Loucy (cell line): ENCODE measurements at regions not wholly inside any gene's neighbourhood (a gene's known extent, or its start where the extent isn't known, plus 50 kb on each side); places are given as distances from the start of the nearest gene placed in this dataset.

Source experiments
- CTCF ChIP-seq: fragments of 200-600 bp; sonication (generic); conservative IDR thresholded peaks from 2 replicates; pipeline ENCODE4 v1.5.1; 2014; ENCODE audit warnings: mild to moderate bottlenecking, antibody characterized with exemption, low read length
- EZH2phosphoT487 ChIP-seq: fragments of 200-600 bp; IDR thresholded peaks from 2 replicates; pipeline ENCODE4 v1.6.1; 2018; ENCODE audit warnings: antibody characterized with exemption, mild to moderate bottlenecking, moderate library complexity, borderline replicate concordance

GRCh38 chr2:21245565-21245964 lies 121.8 kb downstream of the TDRD15 start:
- TF ChIP-seq CTCF, result no peak
- TF ChIP-seq EZH2phosphoT487, result no peak
